ENCODE measurements at regions not wholly inside any gene's neighbourhood (a gene's known extent, or its start where the extent isn't known, plus 50 kb on each side); places are given as distances from the start of the nearest gene placed in this dataset.

DNA sequence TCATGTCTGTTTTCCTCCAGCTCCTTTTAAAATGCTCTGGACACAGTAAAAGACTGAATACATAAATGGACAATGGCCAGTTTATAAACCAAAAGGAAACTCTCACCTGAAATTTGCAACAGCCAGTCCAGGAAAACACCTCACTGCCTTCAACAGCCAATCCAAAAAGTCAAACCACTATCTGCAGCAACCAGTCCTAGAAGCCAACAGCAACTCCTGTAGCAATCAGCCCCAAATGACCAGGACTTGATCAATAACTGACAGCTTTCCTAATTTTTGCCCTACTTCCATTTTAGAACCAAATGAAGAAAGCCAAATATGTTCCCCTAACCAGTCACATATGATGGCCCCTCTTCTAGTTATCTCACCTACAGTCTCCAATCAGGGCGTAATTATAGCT lies 309.5 kb upstream of the CPXCR1 start:
- TF ChIP-seq, protein P1, sequence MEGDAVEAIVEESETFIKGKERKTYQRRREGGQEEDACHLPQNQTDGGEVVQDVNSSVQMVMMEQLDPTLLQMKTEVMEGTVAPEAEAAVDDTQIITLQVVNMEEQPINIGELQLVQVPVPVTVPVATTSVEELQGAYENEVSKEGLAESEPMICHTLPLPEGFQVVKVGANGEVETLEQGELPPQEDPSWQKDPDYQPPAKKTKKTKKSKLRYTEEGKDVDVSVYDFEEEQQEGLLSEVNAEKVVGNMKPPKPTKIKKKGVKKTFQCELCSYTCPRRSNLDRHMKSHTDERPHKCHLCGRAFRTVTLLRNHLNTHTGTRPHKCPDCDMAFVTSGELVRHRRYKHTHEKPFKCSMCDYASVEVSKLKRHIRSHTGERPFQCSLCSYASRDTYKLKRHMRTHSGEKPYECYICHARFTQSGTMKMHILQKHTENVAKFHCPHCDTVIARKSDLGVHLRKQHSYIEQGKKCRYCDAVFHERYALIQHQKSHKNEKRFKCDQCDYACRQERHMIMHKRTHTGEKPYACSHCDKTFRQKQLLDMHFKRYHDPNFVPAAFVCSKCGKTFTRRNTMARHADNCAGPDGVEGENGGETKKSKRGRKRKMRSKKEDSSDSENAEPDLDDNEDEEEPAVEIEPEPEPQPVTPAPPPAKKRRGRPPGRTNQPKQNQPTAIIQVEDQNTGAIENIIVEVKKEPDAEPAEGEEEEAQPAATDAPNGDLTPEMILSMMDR (IDR thresholded peaks at IDR 0.05; ENCODE audit: low read depth, low read length): no peak
- Histone ChIP-seq H3K36me3 (no peaks in the 10 kb centered on the region), H3K4me3 (ENCODE audit: low read depth, low read length) (no peak overlapping the region), H3K4me1 (no peaks in the 10 kb centered on the region), H3K9me3 (no peaks in the 10 kb centered on the region), H3K27me3 (no peaks in the 10 kb centered on the region)
- no peak for DNase-seq

DNA sequence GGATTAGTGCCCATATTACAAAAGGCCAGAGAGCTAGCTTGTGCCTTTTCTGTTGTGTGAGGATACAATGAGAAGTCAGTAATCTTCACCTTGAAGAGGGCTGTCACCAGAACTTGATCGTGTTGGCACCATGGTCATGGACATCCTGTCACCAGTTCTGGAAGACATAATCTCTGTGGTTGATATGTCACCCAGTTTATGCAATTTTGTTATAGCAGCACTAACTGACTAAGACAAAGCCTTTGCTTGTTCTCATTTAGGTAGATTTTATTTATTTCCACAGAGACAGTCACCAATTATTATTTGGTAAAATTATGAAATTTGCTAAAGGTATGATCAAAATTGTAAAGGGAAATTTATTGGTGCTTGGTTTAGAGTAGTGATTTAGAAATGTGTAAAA lies 308.8 kb upstream of the CPXCR1 start:
- Histone ChIP-seq H3K9me3 (no peaks in the 10 kb centered on the region), H3K4me1 (no peaks in the 10 kb centered on the region), H3K36me3 (no peaks in the 10 kb centered on the region), H3K4me3 (ENCODE audit: low read depth, low read length) (no peak overlapping the region), H3K27me3 (no peaks in the 10 kb centered on the region)
- TF ChIP-seq, protein P1 (IDR thresholded peaks at IDR 0.05; ENCODE audit: low read depth, low read length): no peak
- no peak for DNase-seq

DNA sequence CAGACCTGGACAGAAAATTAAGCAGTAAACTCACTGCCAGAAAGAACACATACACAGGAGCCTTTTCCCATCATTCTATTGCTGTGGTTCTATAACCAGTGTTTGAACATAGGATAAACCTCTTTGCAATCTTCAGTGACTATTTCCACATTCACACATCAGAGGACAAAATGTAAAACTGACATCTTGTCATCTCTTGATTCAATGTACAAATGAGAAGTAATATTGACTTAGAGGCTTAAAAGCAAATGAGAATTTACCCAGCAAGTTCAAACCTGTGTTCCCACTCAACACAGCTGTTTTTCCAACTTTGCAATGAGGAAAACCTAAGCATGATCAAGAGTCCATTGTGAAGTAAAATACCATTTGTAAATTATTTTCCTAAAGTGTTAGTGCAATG lies 307.1 kb upstream of the CPXCR1 start:
- Histone ChIP-seq H3K4me1 (no peaks in the 10 kb centered on the region), H3K4me3 (ENCODE audit: low read depth, low read length) (no peak overlapping the region), H3K9me3 (no peaks in the 10 kb centered on the region), H3K27me3 (no peaks in the 10 kb centered on the region), H3K36me3 (no peaks in the 10 kb centered on the region)
- TF ChIP-seq, protein P1 (IDR thresholded peaks at IDR 0.05; ENCODE audit: low read depth, low read length): no peak
- no peak for DNase-seq
